Ureter (tissue), 1 donor: ENCODE measurements at regions not wholly inside any gene's neighbourhood (a gene's known extent, or its start where the extent isn't known, plus 50 kb on each side); places are given as distances from the start of the nearest gene placed in this dataset.

Source experiments
- DNase-seq: peaks from one replicate; pipeline ENCODE4 v3.0.0-alpha.2; 2020; ENCODE audit warnings: low spot score
- donor health status: DM: yes; HTN: yes; CAD: no.

GRCh38 chr22:48843640-48844039 is 984.0 kb downstream of the BRD1 start:
- DNase-seq: no peak

GRCh38 chr22:48842976-48843375 is 984.7 kb downstream of the BRD1 start:
- DNase-seq: no peak

- no peak for DNase-seq
Measured at GRCh38 chr22:48842583-48842945, 985.1 kb downstream of the BRD1 start.

- DNase-seq: no peak
Measured at GRCh38 chr22:48841881-48842582, 985.6 kb downstream of the BRD1 start.

GRCh38 chr22:48840112-48840949 is 987.3 kb downstream of the BRD1 start:
- DNase-seq: no peak

GRCh38 chr22:48838846-48839730 is 988.6 kb downstream of the BRD1 start:
- DNase-seq: no peak

GRCh38 chr22:48838376-48838775 is 989.3 kb downstream of the BRD1 start:
- no peak for DNase-seq

- no peak for DNase-seq
Measured at GRCh38 chr22:48837341-48837935, 990.2 kb downstream of the BRD1 start.

GRCh38 chr22:48836673-48837340 is 990.9 kb downstream of the BRD1 start:
- DNase-seq: no peak

GRCh38 chr22:48835857-48836672 is 991.6 kb downstream of the BRD1 start:
- no peak for DNase-seq

GRCh38 chr22:48835364-48835763 is 992.3 kb downstream of the BRD1 start:
- no peak for DNase-seq

- no peak for DNase-seq
Measured at GRCh38 chr22:48834404-48834803, 993.3 kb downstream of the BRD1 start.

GRCh38 chr22:48832592-48832991 is 995.1 kb downstream of the BRD1 start:
- no peak for DNase-seq

- no peak for DNase-seq
Measured at GRCh38 chr22:48829908-48830307, 997.8 kb downstream of the BRD1 start.

- DNase-seq: no peak
Measured at GRCh38 chr22:48828688-48829087, 999.0 kb downstream of the BRD1 start.

- DNase-seq: no peak
Measured at GRCh38 chr22:48827904-48828555, 999.6 kb downstream of the BRD1 start.

GRCh38 chr22:48827268-48827846 is 1000.3 kb downstream of the BRD1 start:
- no peak for DNase-seq

GRCh38 chr22:48826546-48826945 is 1001.1 kb downstream of the BRD1 start:
- DNase-seq: no peak

- no peak for DNase-seq
Measured at GRCh38 chr22:48825802-48826520, 1001.7 kb downstream of the BRD1 start.
